DND-41 (cell line): ENCODE measurements at regions not wholly inside any gene's neighbourhood (a gene's known extent, or its start where the extent isn't known, plus 50 kb on each side); places are given as distances from the start of the nearest gene placed in this dataset.

ENCODE experiments used
- ATAC-seq: fragments of 200-7000 bp; cut with Tn5 transposase; 3 replicates; pipeline ENCODE4 v1.9.1; 2021; ENCODE audit warnings: low read depth; ENCODE audit not compliant: insufficient read depth
- DNase-seq: peaks from one replicate; pipeline ENCODE4 v3.0.0-alpha.2; 2020
- H2AFZ ChIP-seq: 2 replicates; pipeline ENCODE4 v1.6.0; 2012; ENCODE audit warnings: low read depth, low read length
- H3K27ac ChIP-seq: 2 replicates; pipeline ENCODE4 v1.5.1; 2012; ENCODE audit warnings: low read length, inconsistent platforms
- H3K27me3 ChIP-seq: fragments of 200-600 bp; sonication (generic); 2 replicates; pipeline ENCODE4 v1.6.0; 2012; ENCODE audit warnings: low read length, mild to moderate bottlenecking, inconsistent platforms; ENCODE audit not compliant: insufficient read depth, poor library complexity
- H3K36me3 ChIP-seq: 2 replicates; pipeline ENCODE4 v1.5.1; 2012; ENCODE audit warnings: low read length, inconsistent platforms; ENCODE audit not compliant: insufficient read depth
- H3K4me1 ChIP-seq: 2 replicates; pipeline ENCODE4 v1.5.1; 2012; ENCODE audit warnings: mild to moderate bottlenecking, low read length; ENCODE audit not compliant: insufficient read depth
- H3K4me2 ChIP-seq: 2 replicates; pipeline ENCODE4 v1.6.0; 2012; ENCODE audit warnings: mild to moderate bottlenecking, moderate library complexity, low read length, inconsistent platforms; ENCODE audit not compliant: insufficient read depth
- H3K4me3 ChIP-seq, 2 experiments: fragments of 200-600 bp in 1 of 2; shearing (Covaris generic) in 1 of 2; 2 replicates each; pipeline ENCODE4 v1.5.1; 2012 to 2016; ENCODE audit warnings: inconsistent platforms in 2 of 2, low read length in 2 of 2, mild to moderate bottlenecking in 2 of 2, low read depth in 1 of 2, moderate library complexity in 1 of 2
- H3K79me2 ChIP-seq: 2 replicates; pipeline ENCODE4 v1.6.0; 2012; ENCODE audit warnings: low read length, inconsistent platforms; ENCODE audit not compliant: insufficient read depth
- H3K9ac ChIP-seq: 2 replicates; pipeline ENCODE4 v1.6.0; 2012; ENCODE audit warnings: low read depth, mild to moderate bottlenecking, inconsistent platforms, low read length, moderate library complexity
- H3K9me3 ChIP-seq: 2 replicates; pipeline ENCODE4 v1.5.1; 2012; ENCODE audit warnings: low read length, moderate library complexity, mild to moderate bottlenecking, inconsistent platforms; ENCODE audit not compliant: insufficient read depth, severe bottlenecking
- H4K20me1 ChIP-seq: 2 replicates; pipeline ENCODE4 v1.6.0; 2012; ENCODE audit warnings: low read length; ENCODE audit not compliant: insufficient read depth
- CTCF ChIP-seq: IDR thresholded peaks from 2 replicates; pipeline ENCODE4 v1.5.1; 2012; ENCODE audit warnings: borderline replicate concordance, low read length, moderate library complexity, mild to moderate bottlenecking; ENCODE audit not compliant: poor library complexity, severe bottlenecking; ENCODE audit errors: extremely low read depth
- EZH2 ChIP-seq: IDR thresholded peaks from 3 replicates; pipeline ENCODE4 v1.6.1; 2012; ENCODE audit warnings: borderline replicate concordance, low read depth, mild to moderate bottlenecking, moderate library complexity, low read length, inconsistent platforms; ENCODE audit not compliant: severe bottlenecking

DNA sequence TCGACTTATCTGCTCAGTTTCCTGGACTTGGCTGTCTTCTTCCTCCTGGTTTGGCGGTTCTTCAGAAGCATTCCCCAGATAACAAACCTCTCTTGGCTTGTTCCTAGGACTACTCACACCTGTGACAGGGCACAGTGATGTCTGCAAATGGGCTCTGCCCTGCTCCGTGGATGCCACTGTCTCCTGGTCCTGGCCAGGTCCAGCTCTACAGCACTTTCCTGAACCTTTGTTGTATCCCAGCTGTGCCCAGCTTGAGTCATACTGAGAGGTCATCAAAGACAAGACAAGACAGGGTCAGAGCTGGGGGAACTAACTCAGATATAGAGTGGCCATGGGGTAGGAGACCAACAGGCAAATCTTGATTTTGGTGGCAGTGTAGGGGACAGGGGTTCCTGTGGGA, 102.7 kb upstream of the SLC22A23 start:
- H3K79me2 ChIP-seq: no peaks in the 10 kb centered on the region
- TF ChIP-seq EZH2 (no peak), CTCF (no peak)
- no peaks in the 10 kb centered on the region for H3K27me3 ChIP-seq
- DNase-seq (no peak), ATAC-seq (no peak)
- no peak overlapping the region for H2AFZ ChIP-seq
- no peak overlapping the region for H3K9ac ChIP-seq
- no peak overlapping the region for H3K27ac ChIP-seq
- H3K9me3 ChIP-seq: no peaks in the 10 kb centered on the region
- H3K4me1 ChIP-seq: no peaks in the 10 kb centered on the region
- H4K20me1 ChIP-seq: no peaks in the 10 kb centered on the region
- no peak overlapping the region for H3K4me3 ChIP-seq
- no peak overlapping the region for H3K4me2 ChIP-seq
- no peaks in the 10 kb centered on the region for H3K36me3 ChIP-seq

GRCh38 chr6:3557336-3557735, 100.5 kb upstream of the SLC22A23 start:
- ATAC-seq: no peak
- no peak overlapping the region for H2AFZ ChIP-seq
- no peak overlapping the region for H3K9ac ChIP-seq
- no peak overlapping the region for H3K4me2 ChIP-seq
- H3K36me3 ChIP-seq: no peaks in the 10 kb centered on the region
- no peak overlapping the region for H3K4me3 ChIP-seq
- TF ChIP-seq CTCF (no peak), EZH2 (no peak)
- H3K79me2 ChIP-seq: no peaks in the 10 kb centered on the region
- H4K20me1 ChIP-seq: no peaks in the 10 kb centered on the region
- no peak overlapping the region for H3K27ac ChIP-seq
- no peaks in the 10 kb centered on the region for H3K4me1 ChIP-seq
- H3K27me3 ChIP-seq: no peaks in the 10 kb centered on the region
- DNase-seq: no peak
- H3K9me3 ChIP-seq: peaks cover 6% of the 10 kb centered on the region

- no peak for TF ChIP-seq EZH2
- no peak for TF ChIP-seq CTCF
- Histone ChIP-seq H3K27ac (no peak overlapping the region), H3K4me3 (no peak overlapping the region), H3K4me2 (no peak overlapping the region), H3K27me3 (no peaks in the 10 kb centered on the region), H2AFZ (no peak overlapping the region), H3K9me3 (peaks cover 6% of the 10 kb centered on the region), H3K4me1 (no peaks in the 10 kb centered on the region), H3K9ac (no peak overlapping the region), H3K79me2 (no peaks in the 10 kb centered on the region), H4K20me1 (no peaks in the 10 kb centered on the region), H3K36me3 (no peaks in the 10 kb centered on the region)
- DNase-seq (no peak), ATAC-seq (no peak)
Observed at GRCh38 chr6:3553254-3553653, 96.4 kb upstream of the SLC22A23 start.
